NCI-H510A (cell line): ENCODE measurements at regions not wholly inside any gene's neighbourhood (a gene's known extent, or its start where the extent isn't known, plus 50 kb on each side); places are given as distances from the start of the nearest gene placed in this dataset.
"Not testable (repeated sequence)": the region's sequence is repeated elsewhere in the genome, so short reads cannot be mapped to it uniquely, and the experiment has no call there.

ENCODE experiments used
- DNase-seq: peaks from one replicate; lab custom pipeline; 2025; lab: John Stamatoyannopoulos, UW

GRCh38 chr20:51958099-51959065 is 156.1 kb upstream of the SALL4 start:
- DNase-seq = no peak

DNA sequence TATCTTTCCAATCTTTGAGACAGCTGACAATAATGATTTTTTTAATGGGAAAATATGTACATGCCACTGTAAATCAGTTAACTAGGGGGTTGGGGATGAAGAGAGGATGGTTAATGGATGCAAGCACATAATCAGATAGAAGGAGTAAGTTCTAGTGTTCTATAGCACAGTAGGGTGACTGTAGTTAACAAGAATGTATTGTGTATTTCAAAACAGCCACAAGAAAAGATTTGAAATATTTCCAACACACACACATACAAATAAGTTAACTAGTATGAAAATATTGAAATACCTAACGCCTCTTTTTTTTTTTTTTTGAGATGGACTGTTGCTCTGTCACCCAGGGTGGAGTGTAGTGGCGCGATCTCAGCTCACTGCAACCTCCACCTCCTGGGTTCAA is 153.4 kb upstream of the SALL4 start:
- no peak for DNase-seq

GRCh38 chr20:51953731-51954340 is 151.5 kb upstream of the SALL4 start:
- no peak for DNase-seq

DNA sequence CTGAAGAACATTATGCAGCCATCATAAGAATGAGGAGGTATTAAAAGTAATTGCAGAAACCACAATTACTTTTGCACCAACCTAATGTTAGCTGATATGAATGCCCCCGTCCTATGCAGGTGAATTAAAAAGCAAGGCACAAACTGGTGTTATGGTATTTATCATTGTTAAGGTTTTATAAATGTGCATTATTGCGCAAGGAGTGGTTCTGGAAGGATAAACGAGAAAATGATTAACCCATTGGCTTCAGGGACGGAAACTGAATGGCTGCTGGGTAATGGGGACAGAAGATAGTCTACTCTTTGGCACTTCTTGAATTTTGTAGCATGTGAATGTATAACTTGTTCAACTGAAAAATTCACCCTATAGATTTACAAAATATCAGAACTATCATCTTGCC is 148.6 kb upstream of the SALL4 start:
- no peak for DNase-seq

DNA sequence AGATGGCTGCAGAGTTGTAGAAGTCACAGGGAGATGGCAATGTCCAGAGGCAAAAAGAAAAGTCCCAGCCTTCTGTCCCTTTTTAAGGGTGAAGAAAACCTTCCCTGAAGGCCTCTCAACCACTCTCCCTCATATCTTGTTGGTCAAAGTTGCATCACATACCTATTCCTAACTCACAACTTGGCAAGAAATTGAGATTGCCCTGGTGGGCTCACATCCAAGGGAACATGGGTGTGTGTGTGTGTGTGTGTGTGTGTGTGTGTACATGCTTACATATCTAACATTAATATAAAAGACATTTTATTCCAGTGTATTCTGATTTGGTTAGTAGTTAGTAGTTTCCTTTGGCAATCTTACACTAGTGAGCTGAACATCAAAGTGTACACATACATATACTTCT is 144.3 kb upstream of the SALL4 start:
- DNase-seq = no peak

DNA sequence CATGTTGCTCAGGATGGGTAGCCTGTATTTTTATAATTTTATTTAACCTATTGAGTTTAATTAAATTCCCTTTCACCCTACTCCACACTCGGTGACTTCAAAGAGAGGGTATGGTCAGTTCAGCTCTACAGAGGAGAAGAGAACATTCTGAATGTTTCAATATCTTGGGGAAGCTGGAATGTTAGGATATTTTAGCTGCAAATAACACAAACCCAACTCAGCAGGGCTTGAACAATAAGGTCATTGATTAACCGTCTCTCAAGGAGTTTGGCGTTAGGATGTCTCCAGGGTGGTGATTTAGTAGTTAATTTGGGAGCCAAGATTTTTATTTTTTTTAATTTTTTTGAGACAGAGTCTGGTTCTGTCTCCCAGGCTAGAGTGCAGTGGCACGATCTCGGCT is 143.6 kb upstream of the SALL4 start:
- DNase-seq = no peak

DNA sequence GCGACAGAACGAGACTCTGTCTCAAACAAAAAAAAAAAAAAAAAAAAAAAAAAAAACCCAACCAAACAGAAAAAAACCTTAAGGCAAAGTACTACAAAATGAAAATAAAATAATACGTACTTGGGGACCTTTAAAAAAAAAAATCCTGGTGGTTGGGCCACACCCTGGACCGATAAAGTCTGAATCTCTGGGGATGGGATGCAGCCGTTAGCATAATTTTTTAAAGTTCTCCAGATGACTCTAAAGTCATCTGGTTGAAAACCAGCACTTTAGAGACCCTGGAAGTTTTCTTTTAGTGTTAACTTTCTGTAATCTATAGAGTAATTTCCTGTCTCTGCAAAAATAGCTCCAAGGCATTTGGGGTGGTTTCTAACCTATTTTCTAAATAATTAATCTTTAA is 142.9 kb upstream of the SALL4 start:
- DNase-seq = no peak

DNA sequence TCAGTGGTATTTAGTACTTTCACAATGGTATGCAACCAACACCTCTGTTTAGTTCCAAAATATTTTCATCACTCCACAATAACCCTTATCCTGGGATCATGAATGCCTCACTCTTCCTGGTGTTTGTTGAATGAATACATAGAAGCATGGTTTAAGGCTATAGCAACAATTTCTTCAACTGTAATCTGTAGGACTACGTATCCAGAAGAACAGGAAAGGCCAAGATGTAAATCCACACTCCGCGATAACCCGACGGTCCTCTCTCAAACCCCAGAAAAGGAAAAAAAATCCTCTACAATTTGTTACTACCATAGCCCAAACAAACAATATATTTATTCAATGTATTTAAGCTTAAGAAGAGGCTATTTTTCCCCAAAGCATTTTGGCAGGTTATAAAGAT is 141.4 kb upstream of the SALL4 start:
- DNase-seq = no peak

DNA sequence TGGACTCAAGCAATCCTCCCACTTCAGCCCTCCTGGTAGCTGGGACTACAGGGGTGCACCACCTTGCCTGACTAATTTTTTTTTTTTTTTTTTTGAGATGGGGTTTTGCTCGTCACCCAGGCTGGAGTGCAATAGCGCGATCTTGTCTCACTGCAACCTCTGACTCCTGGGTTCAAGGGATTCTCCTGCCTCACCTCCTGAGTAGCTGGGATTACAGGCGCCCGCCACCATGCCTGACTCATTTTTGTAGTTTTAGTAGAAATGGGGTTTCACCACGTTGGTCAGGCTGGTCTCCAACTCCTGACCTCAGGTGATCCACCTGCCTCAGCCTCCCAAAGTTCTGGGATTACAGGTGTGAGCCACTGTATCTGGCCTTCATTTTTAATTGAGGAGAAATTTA is 141.0 kb upstream of the SALL4 start:
- DNase-seq = not testable (repeated sequence)

DNA sequence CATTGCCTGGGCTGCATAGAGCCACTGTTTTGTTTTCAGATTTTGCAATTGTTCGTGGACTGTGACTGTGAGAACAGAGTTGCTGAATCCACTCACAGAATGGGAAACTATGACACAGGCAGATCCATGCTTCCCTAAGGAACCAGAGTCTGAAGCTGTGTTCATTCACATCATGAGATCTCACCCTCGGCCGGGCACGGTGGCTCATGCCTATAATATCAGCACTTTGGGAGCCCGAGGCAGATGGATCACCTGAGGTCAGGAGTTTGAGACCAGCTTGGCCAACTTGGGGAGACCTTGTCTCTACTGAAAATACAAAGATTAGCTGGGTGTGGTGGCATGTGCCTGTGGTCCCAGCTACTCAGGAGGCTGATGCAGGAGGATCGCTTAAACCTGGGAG is 139.2 kb upstream of the SALL4 start:
- DNase-seq = no peak

GRCh38 chr20:51939259-51939585 is 136.9 kb upstream of the SALL4 start:
- DNase-seq = no peak

DNA sequence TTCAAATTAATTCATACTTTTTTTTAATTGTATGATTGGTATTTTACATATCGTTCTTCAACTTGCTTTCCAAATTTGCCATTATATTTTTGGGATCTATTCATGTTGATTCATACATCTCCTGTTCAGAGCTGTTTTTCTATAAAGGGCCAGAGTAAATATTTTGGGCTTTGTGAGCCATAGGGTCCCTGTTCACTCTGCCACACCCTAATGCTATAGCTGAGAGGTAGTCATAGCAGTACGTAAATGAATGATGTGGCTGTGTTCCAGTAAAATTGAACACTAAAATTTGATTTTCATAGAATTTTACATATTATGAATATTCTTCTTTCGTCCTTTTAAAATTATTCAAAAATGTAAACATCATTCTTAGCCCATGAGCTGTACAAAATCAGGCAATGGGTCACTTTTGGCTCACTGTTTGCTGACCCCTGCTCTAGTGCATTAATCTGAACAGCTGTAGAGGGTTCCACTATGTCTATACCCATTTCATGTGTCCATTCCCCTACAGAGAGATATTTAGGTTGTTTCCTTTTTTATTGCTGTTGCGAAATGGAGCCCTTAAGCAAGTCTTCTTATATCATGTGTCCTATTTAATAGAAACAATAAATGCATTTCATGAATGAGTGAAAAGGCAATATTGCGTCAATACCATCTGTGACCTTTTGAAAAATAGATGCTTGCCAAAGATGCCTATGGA is 136.4 kb upstream of the SALL4 start:
- DNase-seq = no peak

DNA sequence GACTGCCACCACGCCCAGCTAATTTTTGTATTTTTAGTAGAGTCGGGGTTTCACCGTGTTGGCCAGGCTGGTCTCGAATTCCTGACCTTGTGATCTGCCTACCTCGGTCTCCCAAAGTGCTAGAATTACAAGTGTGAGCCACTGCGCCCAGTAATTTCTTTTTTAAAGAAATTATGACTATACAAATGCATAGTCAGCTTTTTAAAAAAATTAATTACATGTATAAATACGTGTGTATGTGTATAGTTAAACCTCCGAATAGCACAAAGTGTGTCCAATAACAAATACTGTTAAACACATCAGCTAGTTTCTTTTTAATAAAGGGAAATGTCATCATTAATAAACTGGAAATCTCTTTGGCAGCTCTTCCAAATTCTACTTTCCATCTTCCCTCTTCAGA is 135.5 kb upstream of the SALL4 start:
- DNase-seq = no peak

- no peak for DNase-seq
These were observed 134.1 kb upstream of the SALL4 start for GRCh38 chr20:51936377-51936776.

DNA sequence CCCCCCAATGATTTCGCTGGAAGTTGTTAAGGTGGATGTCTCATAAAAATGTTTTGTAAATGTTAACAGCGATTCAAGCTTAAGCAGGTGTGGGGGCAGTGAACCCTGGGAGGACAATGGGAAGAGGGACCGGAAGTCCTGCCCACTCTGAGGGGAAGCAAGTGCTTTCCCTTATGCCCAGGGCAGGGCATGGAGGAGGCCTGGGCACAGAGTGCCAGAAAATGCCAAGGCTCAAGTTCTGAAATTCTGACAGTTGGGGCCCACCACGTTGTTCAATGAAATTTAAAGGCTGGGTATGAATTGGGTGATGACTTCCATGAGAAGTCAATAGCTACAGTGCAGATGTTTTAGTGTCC is 132.7 kb upstream of the SALL4 start:
- no peak for DNase-seq

- no peak for DNase-seq
These were observed 132.1 kb upstream of the SALL4 start for GRCh38 chr20:51934301-51935002.

DNA sequence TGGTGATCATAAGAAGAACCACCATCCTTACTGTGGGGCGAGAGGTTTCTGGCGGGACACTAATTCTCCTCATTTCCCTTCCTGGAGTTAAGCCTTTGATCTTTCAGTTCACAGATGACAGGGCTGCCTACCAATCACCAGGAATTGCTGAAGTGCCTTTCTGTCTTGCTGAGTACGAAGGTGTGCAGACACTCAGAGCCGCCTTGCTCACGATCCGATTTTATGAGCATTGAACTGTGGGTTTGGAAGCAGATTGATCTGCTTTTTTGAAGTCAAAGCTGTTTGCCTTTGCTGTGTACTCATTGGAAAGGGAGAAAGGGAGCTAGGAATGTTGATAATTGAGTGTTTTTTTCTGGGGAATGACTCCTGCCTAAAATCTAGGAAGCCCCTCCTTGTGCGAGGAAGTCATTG is 129.1 kb upstream of the SALL4 start:
- DNase-seq = no peak

DNA sequence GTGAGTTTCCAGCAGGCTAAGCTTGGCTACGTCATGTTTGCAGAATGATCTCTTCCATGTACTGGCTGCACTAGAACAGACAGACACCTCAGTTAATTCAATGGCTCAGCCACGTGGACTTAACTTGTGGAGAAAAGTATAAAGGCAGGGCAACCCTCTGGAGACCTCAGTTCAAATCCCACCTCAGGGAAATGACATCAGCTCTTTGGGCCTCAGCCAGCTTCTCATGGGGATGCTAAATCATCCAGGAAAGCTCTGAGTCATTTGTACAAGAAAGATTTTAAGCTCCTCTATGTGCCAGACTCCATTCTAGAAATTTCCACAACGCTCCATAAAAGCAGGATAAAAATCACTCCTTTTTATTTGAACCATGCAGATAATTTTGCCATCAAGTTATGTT is 128.5 kb upstream of the SALL4 start:
- no peak for DNase-seq

GRCh38 chr20:51928931-51929330 is 126.6 kb upstream of the SALL4 start:
- DNase-seq = no peak

DNA sequence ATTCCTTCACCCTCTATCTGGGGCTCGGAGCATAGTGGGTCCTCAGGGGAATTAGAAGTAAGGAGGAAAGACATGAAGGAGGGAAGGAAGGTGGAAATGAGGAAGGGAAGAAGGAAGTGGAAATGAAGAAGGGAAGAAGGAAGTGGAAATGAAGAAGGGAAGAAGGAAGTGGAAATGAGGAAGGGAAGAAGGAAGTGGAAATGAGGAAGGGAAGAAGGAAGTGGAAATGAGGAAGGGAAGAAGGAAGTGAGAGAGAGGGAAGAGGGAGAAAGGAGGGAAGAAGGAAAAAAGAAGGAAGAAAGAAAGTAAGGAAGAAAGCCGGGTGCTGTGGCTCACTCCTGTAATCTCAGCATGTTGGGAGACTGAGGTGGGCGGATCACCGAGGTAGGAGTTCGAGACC is 125.6 kb upstream of the SALL4 start:
- not testable (repeated sequence) for DNase-seq

DNA sequence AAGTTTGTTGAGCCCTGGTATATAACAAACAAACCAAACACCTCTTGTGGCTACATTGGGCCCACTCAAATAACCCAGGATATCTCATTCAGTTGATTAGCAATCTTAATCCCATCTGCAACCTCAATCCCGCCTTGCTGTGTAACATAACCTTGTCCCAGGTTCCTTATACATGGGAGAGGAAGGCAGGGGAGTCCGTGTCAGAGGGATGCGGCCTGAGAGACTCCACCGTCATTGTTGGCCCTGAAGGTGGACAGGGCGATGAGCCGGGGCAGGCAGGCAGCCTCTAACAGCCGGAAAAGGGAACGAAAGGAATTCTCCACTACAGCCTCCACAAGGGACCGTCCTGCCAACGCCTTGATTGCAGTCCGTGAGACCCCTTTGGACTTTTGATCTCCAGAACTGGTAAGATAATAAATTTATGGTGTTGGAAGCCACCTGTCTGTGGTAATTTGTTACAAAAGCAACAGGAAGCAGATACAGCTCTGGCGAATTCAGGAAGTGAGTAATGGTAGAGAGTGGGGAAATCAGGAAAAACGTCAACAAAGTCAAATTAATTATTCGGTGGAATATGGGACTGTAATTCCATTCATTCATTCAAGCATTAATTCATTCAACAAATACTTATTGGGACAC is 124.5 kb upstream of the SALL4 start:
- no peak for DNase-seq

DNA sequence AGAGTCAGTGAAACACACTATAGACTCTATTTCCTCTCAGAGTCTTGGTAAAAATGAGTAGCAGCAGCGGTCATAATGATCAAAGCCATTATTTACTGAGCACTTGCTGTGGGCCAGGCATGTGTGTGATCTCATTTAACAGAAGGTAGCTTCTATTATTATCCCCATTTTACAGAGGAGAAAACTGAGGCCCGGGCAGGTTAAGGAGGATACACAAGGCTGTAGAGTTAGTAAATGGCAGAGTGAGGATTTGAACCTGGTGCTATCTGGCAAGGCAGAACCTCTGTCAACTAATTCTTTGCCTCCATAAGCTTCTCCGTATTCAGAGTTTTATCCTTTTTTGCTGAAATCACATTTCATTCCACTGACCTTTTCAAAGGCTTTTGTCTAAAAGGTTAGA is 122.2 kb upstream of the SALL4 start:
- DNase-seq = no peak
